ENCODE measurements at regions not wholly inside any gene's neighbourhood (a gene's known extent, or its start where the extent isn't known, plus 50 kb on each side); places are given as distances from the start of the nearest gene placed in this dataset.

DNA sequence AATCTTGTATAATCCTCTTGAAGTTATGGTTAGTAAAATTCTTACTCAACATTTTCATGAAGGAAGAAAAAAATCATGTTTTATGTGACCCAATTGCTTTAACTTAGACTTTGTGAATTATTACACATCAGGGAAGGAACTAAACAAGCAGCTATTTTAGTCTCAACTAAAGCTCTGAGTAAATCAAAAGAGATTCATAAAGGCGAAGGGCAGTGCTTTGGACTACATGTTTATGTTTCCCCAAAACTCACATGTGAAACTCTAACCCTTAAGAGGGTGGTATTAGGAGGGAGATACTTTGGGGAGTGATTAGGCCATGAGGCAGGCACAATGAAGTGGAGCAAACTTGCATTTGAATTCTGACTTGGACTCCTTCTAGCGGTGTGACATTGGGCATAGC is 283.7 kb upstream of the POU3F3 start:
- DNase-seq: no peak
- no peaks in the 10 kb centered on the region for H3F3A ChIP-seq (ENCODE audit: insufficient read depth, low read length)

GRCh38 chr2:104572834-104573233 is 281.1 kb upstream of the POU3F3 start:
- no peak overlapping the region for H3K27ac ChIP-seq (ENCODE audit: low read length)
- no peak overlapping the region for H3K9ac ChIP-seq (ENCODE audit: low read length)
- no peak overlapping the region for H3K4me2 ChIP-seq (ENCODE audit: low read depth, low read length)
- H3K36me3 ChIP-seq (replicated peaks; ENCODE audit: insufficient read depth, low read length): no peaks in the 10 kb centered on the region
- TF ChIP-seq, protein P1, sequence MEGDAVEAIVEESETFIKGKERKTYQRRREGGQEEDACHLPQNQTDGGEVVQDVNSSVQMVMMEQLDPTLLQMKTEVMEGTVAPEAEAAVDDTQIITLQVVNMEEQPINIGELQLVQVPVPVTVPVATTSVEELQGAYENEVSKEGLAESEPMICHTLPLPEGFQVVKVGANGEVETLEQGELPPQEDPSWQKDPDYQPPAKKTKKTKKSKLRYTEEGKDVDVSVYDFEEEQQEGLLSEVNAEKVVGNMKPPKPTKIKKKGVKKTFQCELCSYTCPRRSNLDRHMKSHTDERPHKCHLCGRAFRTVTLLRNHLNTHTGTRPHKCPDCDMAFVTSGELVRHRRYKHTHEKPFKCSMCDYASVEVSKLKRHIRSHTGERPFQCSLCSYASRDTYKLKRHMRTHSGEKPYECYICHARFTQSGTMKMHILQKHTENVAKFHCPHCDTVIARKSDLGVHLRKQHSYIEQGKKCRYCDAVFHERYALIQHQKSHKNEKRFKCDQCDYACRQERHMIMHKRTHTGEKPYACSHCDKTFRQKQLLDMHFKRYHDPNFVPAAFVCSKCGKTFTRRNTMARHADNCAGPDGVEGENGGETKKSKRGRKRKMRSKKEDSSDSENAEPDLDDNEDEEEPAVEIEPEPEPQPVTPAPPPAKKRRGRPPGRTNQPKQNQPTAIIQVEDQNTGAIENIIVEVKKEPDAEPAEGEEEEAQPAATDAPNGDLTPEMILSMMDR (IDR thresholded peaks at IDR 0.05; ENCODE audit: low read length): no peak
- no peak for TF ChIP-seq EZH2 (optimal IDR thresholded peaks at IDR 0.05; ENCODE audit: low read depth, low read length)
- no peak for TF ChIP-seq EZH2phosphoT487 (IDR thresholded peaks at IDR 0.05; ENCODE audit: low read length)
- H4K20me1 ChIP-seq (ENCODE audit: insufficient read depth, low read length): no peaks in the 10 kb centered on the region
- no peaks in the 10 kb centered on the region for H3F3A ChIP-seq (ENCODE audit: insufficient read depth, low read length)
- no peak for DNase-seq
- H3K9me2 ChIP-seq (replicated peaks; ENCODE audit: insufficient read depth, low read length): no peaks in the 10 kb centered on the region
- H3K27me3 ChIP-seq (replicated peaks; ENCODE audit: insufficient read depth, low read length): no peaks in the 10 kb centered on the region
- no peaks in the 10 kb centered on the region for H3K9me3 ChIP-seq (replicated peaks; ENCODE audit: insufficient read depth, low read length)
- H2AFZ ChIP-seq (ENCODE audit: low read length): no peak overlapping the region
- H3K4me3 ChIP-seq (ENCODE audit: low read length): no peak overlapping the region
- no peaks in the 10 kb centered on the region for H3K79me2 ChIP-seq (ENCODE audit: low read length)
- no peaks in the 10 kb centered on the region for H3K4me1 ChIP-seq (ENCODE audit: low read length)

More for the DNA sequence above, 283.7 kb upstream of the POU3F3 start:
- no peaks in the 10 kb centered on the region for H3K79me2 ChIP-seq (ENCODE audit: low read length)
- H3K4me3 ChIP-seq (ENCODE audit: low read length): no peak overlapping the region
- H3K4me2 ChIP-seq (ENCODE audit: low read depth, low read length): no peak overlapping the region
- no peak overlapping the region for H2AFZ ChIP-seq (ENCODE audit: low read length)
- no peaks in the 10 kb centered on the region for H3K9me2 ChIP-seq (replicated peaks; ENCODE audit: insufficient read depth, low read length)
- no peak overlapping the region for H3K9ac ChIP-seq (ENCODE audit: low read length)
- H3K4me1 ChIP-seq (ENCODE audit: low read length): no peaks in the 10 kb centered on the region
- no peak overlapping the region for H3K27ac ChIP-seq (ENCODE audit: low read length)
- no peaks in the 10 kb centered on the region for H3K27me3 ChIP-seq (replicated peaks; ENCODE audit: insufficient read depth, low read length)
- H3K36me3 ChIP-seq (replicated peaks; ENCODE audit: insufficient read depth, low read length): no peaks in the 10 kb centered on the region
- TF ChIP-seq, protein P1 (IDR thresholded peaks at IDR 0.05; ENCODE audit: low read length): no peak
- no peak for TF ChIP-seq EZH2phosphoT487 (IDR thresholded peaks at IDR 0.05; ENCODE audit: low read length)
- TF ChIP-seq EZH2 (optimal IDR thresholded peaks at IDR 0.05; ENCODE audit: low read depth, low read length): no peak
- no peaks in the 10 kb centered on the region for H3K9me3 ChIP-seq (replicated peaks; ENCODE audit: insufficient read depth, low read length)
- H4K20me1 ChIP-seq (ENCODE audit: insufficient read depth, low read length): no peaks in the 10 kb centered on the region

GRCh38 chr2:104574367-104574766 is 279.5 kb upstream of the POU3F3 start:
- Histone ChIP-seq H3K9me2 (replicated peaks; ENCODE audit: insufficient read depth, low read length) (no peaks in the 10 kb centered on the region), H3K79me2 (ENCODE audit: low read length) (no peaks in the 10 kb centered on the region), H3F3A (ENCODE audit: insufficient read depth, low read length) (no peaks in the 10 kb centered on the region), H3K9me3 (replicated peaks; ENCODE audit: insufficient read depth, low read length) (no peaks in the 10 kb centered on the region), H3K4me3 (ENCODE audit: low read length) (no peak overlapping the region), H3K27me3 (replicated peaks; ENCODE audit: insufficient read depth, low read length) (no peaks in the 10 kb centered on the region), H3K4me1 (ENCODE audit: low read length) (no peaks in the 10 kb centered on the region), H2AFZ (ENCODE audit: low read length) (no peak overlapping the region), H4K20me1 (ENCODE audit: insufficient read depth, low read length) (no peaks in the 10 kb centered on the region), H3K36me3 (replicated peaks; ENCODE audit: insufficient read depth, low read length) (no peaks in the 10 kb centered on the region), H3K27ac (ENCODE audit: low read length) (no peak overlapping the region), H3K4me2 (ENCODE audit: low read depth, low read length) (no peak overlapping the region), H3K9ac (ENCODE audit: low read length) (no peak overlapping the region)
- no peak for DNase-seq
- TF ChIP-seq EZH2 (optimal IDR thresholded peaks at IDR 0.05; ENCODE audit: low read depth, low read length) (no peak), EZH2phosphoT487 (IDR thresholded peaks at IDR 0.05; ENCODE audit: low read length) (no peak)
- TF ChIP-seq, protein P1 (IDR thresholded peaks at IDR 0.05; ENCODE audit: low read length): no peak

Data from MM.1S (cell line).